ENCODE measurements at regions not wholly inside any gene's neighbourhood (a gene's known extent, or its start where the extent isn't known, plus 50 kb on each side); places are given as distances from the start of the nearest gene placed in this dataset.
A peak's percentile ranks its signal among the peaks of the same experiment; 100 is the strongest.

DNA sequence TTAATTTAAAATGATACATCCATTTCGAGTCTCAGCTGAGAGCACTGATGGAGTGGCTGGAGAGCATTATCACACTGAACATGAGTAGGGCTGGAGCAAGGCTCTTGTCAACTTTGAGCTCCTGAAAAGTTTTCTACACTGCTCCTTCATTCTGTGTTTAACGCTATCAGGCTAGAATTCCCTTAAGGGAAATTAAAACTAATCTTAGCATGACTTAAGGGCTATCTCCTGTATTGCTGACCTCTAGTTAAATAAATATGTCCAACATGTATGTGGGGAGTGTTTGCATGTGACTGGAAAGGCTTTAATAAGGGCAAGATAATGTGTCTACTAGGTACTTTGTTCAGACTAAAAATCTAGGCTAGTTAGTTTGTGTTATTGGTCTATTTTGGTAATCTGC lies 116.7 kb upstream of the CAND1 start:
- no peak for DNase-seq
- no peaks in the 10 kb centered on the region for H3K27me3 ChIP-seq (ENCODE audit: control insufficient read depth, insufficient read depth, low read length)
- no peaks in the 10 kb centered on the region for H3K4me1 ChIP-seq (ENCODE audit: control insufficient read depth, insufficient read depth, low read length)
- H3K27ac ChIP-seq (ENCODE audit: low read length) = no peak overlapping the region
- no peaks in the 10 kb centered on the region for H3K36me3 ChIP-seq (ENCODE audit: control insufficient read depth, insufficient read depth, low read length)
- H3K9me3 ChIP-seq (ENCODE audit: control insufficient read depth, low read depth, low read length) = no peaks in the 10 kb centered on the region
- no CpG with 5 or more reads among the region's 2 CpGs for WGBS (ENCODE audit: insufficient coverage, low lambda C conversion rate)
- H3K4me3 ChIP-seq (ENCODE audit: low read length) = no peak overlapping the region

DNA sequence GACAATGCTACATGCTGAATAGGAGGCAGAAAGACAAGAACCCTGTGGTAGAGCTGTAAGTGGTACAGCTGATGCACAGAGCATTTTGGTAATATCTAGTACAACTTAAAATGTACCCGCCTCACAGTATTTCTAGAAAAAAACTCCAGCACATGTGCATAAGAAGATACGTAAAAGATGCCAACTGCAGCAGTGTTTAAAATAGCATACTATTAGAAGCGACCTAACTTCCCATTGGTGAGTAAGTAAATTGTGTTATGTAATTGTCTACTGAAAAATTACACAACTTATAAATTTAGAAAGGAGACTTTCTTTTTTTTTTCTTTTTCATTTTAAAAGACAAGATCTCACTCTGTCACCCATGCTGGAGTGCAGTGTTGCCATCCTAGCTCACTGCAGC lies 114.3 kb upstream of the CAND1 start:
- no peak for DNase-seq
- Histone ChIP-seq H3K9me3 (ENCODE audit: control insufficient read depth, low read depth, low read length) (no peaks in the 10 kb centered on the region), H3K27ac (ENCODE audit: low read length) (no peak overlapping the region), H3K4me1 (ENCODE audit: control insufficient read depth, insufficient read depth, low read length) (no peaks in the 10 kb centered on the region), H3K27me3 (ENCODE audit: control insufficient read depth, insufficient read depth, low read length) (no peaks in the 10 kb centered on the region), H3K36me3 (ENCODE audit: control insufficient read depth, insufficient read depth, low read length) (no peaks in the 10 kb centered on the region), H3K4me3 (ENCODE audit: low read length) (no peak overlapping the region)
- 100% methylated on average over 1 of the region's 3 CpGs for WGBS (ENCODE audit: insufficient coverage, low lambda C conversion rate)

- Histone ChIP-seq H3K27me3 (ENCODE audit: control insufficient read depth, insufficient read depth, low read length) (no peaks in the 10 kb centered on the region), H3K9me3 (ENCODE audit: control insufficient read depth, low read depth, low read length) (no peaks in the 10 kb centered on the region), H3K4me3 (ENCODE audit: low read length) (no peak overlapping the region), H3K4me1 (ENCODE audit: control insufficient read depth, insufficient read depth, low read length) (no peaks in the 10 kb centered on the region), H3K27ac (ENCODE audit: low read length) (no peak overlapping the region), H3K36me3 (ENCODE audit: control insufficient read depth, insufficient read depth, low read length) (no peaks in the 10 kb centered on the region)
- no peak for DNase-seq
- no CpG with 5 or more reads among the region's 4 CpGs for WGBS (ENCODE audit: insufficient coverage, low lambda C conversion rate)
These were observed 113.3 kb upstream of the CAND1 start for GRCh38 chr12:67155863-67156262.

DNA sequence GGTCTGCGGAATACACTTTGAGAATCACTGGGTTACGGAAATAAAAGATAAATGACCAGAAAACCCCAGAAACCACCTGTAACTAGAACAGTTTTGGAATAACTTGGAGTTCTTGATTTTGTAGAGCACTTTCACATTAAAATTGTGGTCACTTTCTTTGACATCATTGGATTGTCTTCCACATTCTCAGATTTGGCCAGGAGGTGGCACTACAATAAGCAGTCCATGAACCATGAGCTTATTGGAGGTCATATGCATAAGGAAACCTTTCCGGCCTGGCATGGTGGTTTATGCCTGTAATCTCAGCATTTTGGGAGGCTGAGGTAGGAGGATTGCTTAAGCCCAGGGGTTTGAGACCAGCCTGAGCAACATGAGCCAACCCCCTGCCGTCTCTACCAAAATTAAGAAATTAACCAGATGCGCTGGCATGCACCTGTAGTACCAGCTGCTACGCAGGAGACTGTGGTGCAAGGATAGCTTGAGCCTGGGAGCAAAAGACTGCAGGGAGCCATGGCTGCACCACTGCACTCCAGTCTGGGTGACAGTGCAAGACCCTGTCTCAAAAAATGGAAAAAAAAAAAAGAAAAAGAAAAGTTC lies 107.7 kb upstream of the CAND1 start:
- Histone ChIP-seq H3K4me3 (ENCODE audit: low read length) (no peak overlapping the region), H3K9me3 (ENCODE audit: control insufficient read depth, low read depth, low read length) (no peaks in the 10 kb centered on the region), H3K4me1 (ENCODE audit: control insufficient read depth, insufficient read depth, low read length) (no peaks in the 10 kb centered on the region), H3K36me3 (ENCODE audit: control insufficient read depth, insufficient read depth, low read length) (no peaks in the 10 kb centered on the region), H3K27ac (ENCODE audit: low read length) (no peak overlapping the region), H3K27me3 (ENCODE audit: control insufficient read depth, insufficient read depth, low read length) (peaks cover 5% of the 10 kb centered on the region)
- DNase-seq = peak; percentile 29
- WGBS (ENCODE audit: insufficient coverage, low lambda C conversion rate) = no CpG with 5 or more reads among the region's 6 CpGs

DNA sequence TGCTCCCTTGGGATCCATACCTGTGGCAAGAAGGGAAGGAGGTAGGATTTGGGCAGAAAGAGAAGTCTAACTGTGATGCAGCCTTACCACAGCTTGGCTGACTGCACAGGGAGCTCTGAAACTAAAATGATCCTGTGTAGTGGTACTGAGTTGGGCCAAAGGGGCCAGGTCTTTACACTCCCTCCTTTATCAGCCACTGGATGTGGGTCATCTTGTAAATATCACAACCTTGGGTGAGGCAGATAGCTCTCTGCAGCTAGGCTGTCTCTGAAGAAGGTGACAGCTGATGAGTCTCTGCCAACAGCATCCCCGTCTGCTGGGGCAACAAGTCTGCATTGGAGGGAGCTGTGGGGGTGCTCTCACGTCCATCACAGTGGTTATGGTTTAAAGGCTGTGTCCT lies 95.9 kb upstream of the CAND1 start:
- H3K9me3 ChIP-seq (ENCODE audit: control insufficient read depth, low read depth, low read length) = no peaks in the 10 kb centered on the region
- no peaks in the 10 kb centered on the region for H3K4me1 ChIP-seq (ENCODE audit: control insufficient read depth, insufficient read depth, low read length)
- no peak overlapping the region for H3K4me3 ChIP-seq (ENCODE audit: low read length)
- H3K36me3 ChIP-seq (ENCODE audit: control insufficient read depth, insufficient read depth, low read length) = no peaks in the 10 kb centered on the region
- no CpG with 5 or more reads among the region's 2 CpGs for WGBS (ENCODE audit: insufficient coverage, low lambda C conversion rate)
- peaks cover 4% of the 10 kb centered on the region for H3K27me3 ChIP-seq (ENCODE audit: control insufficient read depth, insufficient read depth, low read length)
- DNase-seq = no peak
- H3K27ac ChIP-seq (ENCODE audit: low read length) = no peak overlapping the region

DNA sequence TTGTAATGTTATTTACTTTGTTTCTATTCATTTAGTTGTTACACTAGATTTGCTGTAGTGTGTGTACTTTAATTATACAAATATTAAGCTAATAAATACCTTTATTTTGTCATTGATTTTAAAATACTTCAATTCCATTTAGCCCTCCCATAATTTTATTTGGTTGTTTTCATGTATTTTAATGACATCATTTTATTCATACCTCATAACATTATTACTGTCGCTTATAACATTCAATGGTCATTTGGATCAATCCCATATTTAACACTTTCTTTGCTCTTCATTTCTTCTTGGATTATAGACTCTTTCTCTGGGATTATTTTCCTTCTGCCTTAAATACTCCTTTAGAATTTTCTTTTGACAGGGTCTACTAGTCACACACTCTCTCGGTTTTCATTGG lies 86.6 kb upstream of the CAND1 start:
- no peak for DNase-seq
- Histone ChIP-seq H3K4me3 (ENCODE audit: low read length) (no peak overlapping the region), H3K9me3 (ENCODE audit: control insufficient read depth, low read depth, low read length) (no peaks in the 10 kb centered on the region), H3K4me1 (ENCODE audit: control insufficient read depth, insufficient read depth, low read length) (no peaks in the 10 kb centered on the region), H3K36me3 (ENCODE audit: control insufficient read depth, insufficient read depth, low read length) (no peaks in the 10 kb centered on the region), H3K27me3 (ENCODE audit: control insufficient read depth, insufficient read depth, low read length) (peaks cover 5% of the 10 kb centered on the region), H3K27ac (ENCODE audit: low read length) (no peak overlapping the region)
- 89% methylated on average over 2 of the region's 2 CpGs for WGBS (ENCODE audit: insufficient coverage, low lambda C conversion rate)

- DNase-seq = peak; percentile 9 to 22
- H3K27ac ChIP-seq (ENCODE audit: low read length) = no peak overlapping the region
- H3K27me3 ChIP-seq (ENCODE audit: control insufficient read depth, insufficient read depth, low read length) = no peaks in the 10 kb centered on the region
- no peaks in the 10 kb centered on the region for H3K4me1 ChIP-seq (ENCODE audit: control insufficient read depth, insufficient read depth, low read length)
- H3K4me3 ChIP-seq (ENCODE audit: low read length) = no peak overlapping the region
- no peaks in the 10 kb centered on the region for H3K9me3 ChIP-seq (ENCODE audit: control insufficient read depth, low read depth, low read length)
- H3K36me3 ChIP-seq (ENCODE audit: control insufficient read depth, insufficient read depth, low read length) = no peaks in the 10 kb centered on the region
These were observed 75.5 kb upstream of the CAND1 start for GRCh38 chr12:67193704-67194103.

GRCh38 chr12:67200386-67200785 lies 68.8 kb upstream of the CAND1 start:
- Histone ChIP-seq H3K36me3 (ENCODE audit: control insufficient read depth, insufficient read depth, low read length) (no peaks in the 10 kb centered on the region), H3K27me3 (ENCODE audit: control insufficient read depth, insufficient read depth, low read length) (no peaks in the 10 kb centered on the region), H3K4me1 (ENCODE audit: control insufficient read depth, insufficient read depth, low read length) (no peaks in the 10 kb centered on the region), H3K9me3 (ENCODE audit: control insufficient read depth, low read depth, low read length) (no peaks in the 10 kb centered on the region), H3K27ac (ENCODE audit: low read length) (peak overlapping the region; percentile 16), H3K4me3 (ENCODE audit: low read length) (no peak overlapping the region)
- peak; percentile 42 to 70 for DNase-seq
- no CpG with 5 or more reads among the region's 1 CpG for WGBS (ENCODE audit: insufficient coverage, low lambda C conversion rate)

DNA sequence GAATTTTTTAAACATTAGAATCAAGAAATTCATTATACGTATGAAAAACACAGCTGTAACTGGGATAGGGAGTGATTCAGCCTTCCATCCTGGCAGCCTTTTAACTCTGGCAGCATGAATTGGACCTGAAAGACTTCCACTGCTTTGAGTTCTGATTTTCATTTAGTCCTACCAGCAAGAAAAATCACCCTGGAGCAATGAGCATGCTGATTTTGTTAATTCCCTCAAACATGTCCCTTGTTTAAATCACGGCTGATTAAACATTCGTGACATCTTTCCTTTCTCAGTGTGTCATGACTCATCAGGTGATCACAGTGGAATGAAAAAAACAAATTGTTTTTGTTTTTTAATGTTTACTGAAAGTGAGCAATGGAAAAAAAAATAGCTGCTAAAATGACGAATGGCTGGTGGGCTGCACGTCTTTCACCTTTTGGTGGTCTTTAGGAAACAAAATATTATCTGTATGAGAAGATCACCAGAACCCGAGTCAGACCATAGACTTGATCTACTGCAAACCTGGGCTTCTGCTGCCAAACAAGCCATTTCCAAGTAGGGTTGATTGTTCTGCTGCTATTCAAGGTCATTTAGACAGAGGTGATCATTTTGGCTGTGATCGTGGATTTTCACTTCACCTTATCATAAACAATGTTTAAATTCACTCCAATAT lies 67.0 kb upstream of the CAND1 start:
- 73% methylated on average over 2 of the region's 7 CpGs for WGBS (ENCODE audit: insufficient coverage, low lambda C conversion rate)
- H3K4me3 ChIP-seq (ENCODE audit: low read length) = no peak overlapping the region
- no peak for DNase-seq
- H3K27ac ChIP-seq (ENCODE audit: low read length) = no peak overlapping the region
- no peaks in the 10 kb centered on the region for H3K36me3 ChIP-seq (ENCODE audit: control insufficient read depth, insufficient read depth, low read length)
- no peaks in the 10 kb centered on the region for H3K4me1 ChIP-seq (ENCODE audit: control insufficient read depth, insufficient read depth, low read length)
- no peaks in the 10 kb centered on the region for H3K27me3 ChIP-seq (ENCODE audit: control insufficient read depth, insufficient read depth, low read length)
- H3K9me3 ChIP-seq (ENCODE audit: control insufficient read depth, low read depth, low read length) = no peaks in the 10 kb centered on the region

DNA sequence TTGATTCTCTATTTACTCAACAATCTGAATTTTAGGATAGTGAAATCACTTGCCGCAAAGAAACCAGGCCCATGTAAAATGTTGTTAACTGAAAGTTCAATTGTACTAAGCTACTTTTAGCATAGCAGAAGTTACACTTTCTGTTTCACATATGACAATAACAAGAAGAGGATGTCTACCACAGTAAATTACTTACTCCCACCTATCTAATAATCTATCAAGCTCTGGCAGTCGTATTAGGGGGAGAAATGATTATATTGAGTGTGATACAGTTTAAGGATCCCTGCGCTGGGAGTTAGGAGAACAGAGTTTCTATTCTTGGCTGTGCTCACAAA lies 66.5 kb upstream of the CAND1 start:
- H3K36me3 ChIP-seq (ENCODE audit: control insufficient read depth, insufficient read depth, low read length) = no peaks in the 10 kb centered on the region
- no CpG with 5 or more reads among the region's 3 CpGs for WGBS (ENCODE audit: insufficient coverage, low lambda C conversion rate)
- no peak overlapping the region for H3K27ac ChIP-seq (ENCODE audit: low read length)
- no peaks in the 10 kb centered on the region for H3K4me1 ChIP-seq (ENCODE audit: control insufficient read depth, insufficient read depth, low read length)
- DNase-seq = no peak
- no peaks in the 10 kb centered on the region for H3K9me3 ChIP-seq (ENCODE audit: control insufficient read depth, low read depth, low read length)
- no peak overlapping the region for H3K4me3 ChIP-seq (ENCODE audit: low read length)
- no peaks in the 10 kb centered on the region for H3K27me3 ChIP-seq (ENCODE audit: control insufficient read depth, insufficient read depth, low read length)

All from large intestine (tissue), 3 donors.